ENCODE measurements at regions not wholly inside any gene's neighbourhood (a gene's known extent, or its start where the extent isn't known, plus 50 kb on each side); places are given as distances from the start of the nearest gene placed in this dataset.

GRCh38 chr12:66919466-66919865 lies 240.6 kb upstream of the GRIP1 start:
- DNase-seq: no peak

DNA sequence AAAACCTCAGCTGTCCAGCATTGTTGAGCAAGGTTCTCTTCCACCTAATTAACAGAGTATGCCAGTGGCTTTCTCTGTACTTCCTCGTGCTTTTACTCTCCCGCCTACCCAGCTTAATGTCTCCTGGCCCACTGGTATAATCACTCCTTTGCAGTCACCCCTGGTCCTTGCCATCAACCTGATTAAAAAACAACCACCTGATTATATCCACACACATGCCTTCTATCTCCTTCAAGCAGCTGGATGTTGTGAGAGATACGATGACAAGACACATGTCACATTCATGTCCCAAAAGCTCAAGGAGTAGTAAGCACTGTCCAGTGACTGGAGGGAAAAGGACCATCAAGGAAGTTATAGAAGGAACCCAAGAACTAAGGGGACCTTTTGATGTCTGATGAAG lies 241.3 kb upstream of the GRIP1 start:
- DNase-seq: no peak

- no peak for DNase-seq
Observed at GRCh38 chr12:66921151-66921550, 242.3 kb upstream of the GRIP1 start.

GRCh38 chr12:66925083-66925482 lies 246.2 kb upstream of the GRIP1 start:
- DNase-seq: no peak

GRCh38 chr12:66929121-66929520 lies 250.2 kb upstream of the GRIP1 start:
- DNase-seq: no peak

DNA sequence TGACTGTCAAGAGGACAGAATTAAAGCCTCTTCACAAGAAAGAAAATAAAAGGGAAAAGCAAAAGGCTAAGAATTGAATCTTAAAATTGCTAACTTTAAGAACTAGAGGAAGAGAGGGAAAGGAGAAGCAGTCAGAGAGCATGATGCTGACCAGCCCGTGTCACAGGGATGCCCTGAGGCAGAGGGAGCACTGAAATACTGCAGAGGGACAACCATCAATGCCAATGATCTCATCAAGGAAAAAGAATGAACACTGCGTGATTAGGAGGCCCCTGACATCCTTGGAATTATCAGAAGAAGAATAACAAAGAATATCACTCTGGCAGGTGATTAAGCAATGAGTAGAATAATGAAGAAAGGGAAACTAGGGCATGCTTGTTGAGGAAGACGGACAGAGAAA lies 252.2 kb upstream of the GRIP1 start:
- DNase-seq: no peak

- no peak for DNase-seq
Observed at GRCh38 chr12:66932126-66932525, 253.2 kb upstream of the GRIP1 start.

DNA sequence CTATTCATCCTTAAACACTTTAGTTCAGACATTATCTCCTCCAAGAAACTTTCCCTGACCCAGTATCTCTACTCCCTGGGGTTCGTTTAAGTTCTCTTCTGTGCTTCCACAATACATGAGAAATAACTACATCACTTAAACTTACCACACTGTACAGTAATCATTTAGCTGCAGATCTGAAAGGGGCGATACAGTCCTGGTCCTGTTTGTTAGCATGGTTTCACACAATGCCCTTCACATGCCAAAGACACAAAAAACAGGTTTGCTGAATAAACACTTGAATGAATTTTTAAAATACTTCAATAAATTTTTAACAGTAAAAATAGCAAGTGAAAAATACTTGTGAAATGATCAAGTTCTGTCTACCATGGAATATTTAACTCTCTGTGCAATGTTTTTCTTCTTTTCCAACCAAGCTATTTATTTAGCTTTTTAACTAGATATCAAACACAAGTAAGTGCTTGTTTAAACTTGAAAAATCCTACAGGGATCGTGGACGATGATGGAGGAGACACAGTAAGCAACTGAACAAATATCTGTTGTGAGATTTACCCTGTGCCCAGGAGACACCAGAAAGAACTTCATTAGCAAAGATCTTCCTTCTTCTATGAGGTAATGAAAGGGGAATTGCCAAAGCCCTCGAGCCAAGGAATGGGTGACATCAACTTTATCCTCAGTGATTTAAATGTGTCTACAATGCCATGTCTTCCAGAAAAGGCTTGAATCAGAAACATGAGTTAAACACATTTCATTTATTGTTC lies 255.6 kb upstream of the GRIP1 start:
- DNase-seq: no peak

- no peak for DNase-seq
Observed at GRCh38 chr12:66941150-66941549, 262.3 kb upstream of the GRIP1 start.

GRCh38 chr12:66942741-66943465 lies 264.0 kb upstream of the GRIP1 start:
- no peak for DNase-seq

- no peak for DNase-seq
Observed at GRCh38 chr12:66944365-66944764, 265.5 kb upstream of the GRIP1 start.

GRCh38 chr12:66945189-66945817 lies 266.4 kb upstream of the GRIP1 start:
- DNase-seq: no peak

GRCh38 chr12:66947119-66947518 lies 268.2 kb upstream of the GRIP1 start:
- no peak for DNase-seq

- DNase-seq: no peak
Observed at GRCh38 chr12:66952668-66953067, 273.8 kb upstream of the GRIP1 start.

GRCh38 chr12:66956300-66956699 lies 277.4 kb upstream of the GRIP1 start:
- DNase-seq: no peak

DNA sequence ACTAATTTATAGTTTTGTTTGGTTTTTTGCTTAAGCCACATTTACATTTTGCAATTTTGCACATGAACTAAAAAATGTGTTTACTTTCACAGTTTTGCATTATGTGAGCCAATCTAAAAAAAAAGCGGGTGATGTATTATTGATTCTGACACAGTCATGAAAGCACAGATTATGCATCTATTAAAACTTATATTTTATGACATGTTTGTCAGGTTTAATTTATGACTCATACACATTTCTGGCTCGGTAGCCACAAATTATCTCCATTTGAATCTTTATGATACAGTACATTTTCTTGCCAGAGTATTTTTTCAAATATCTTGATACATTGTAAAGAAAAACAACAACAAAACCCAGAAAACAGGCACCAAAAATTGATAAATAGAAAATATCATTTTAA lies 280.4 kb upstream of the GRIP1 start:
- no peak for DNase-seq

- no peak for DNase-seq
Observed at GRCh38 chr12:66960006-66960405, 281.1 kb upstream of the GRIP1 start.

GRCh38 chr12:66960704-66961690 lies 282.1 kb upstream of the GRIP1 start:
- no peak for DNase-seq

DNA sequence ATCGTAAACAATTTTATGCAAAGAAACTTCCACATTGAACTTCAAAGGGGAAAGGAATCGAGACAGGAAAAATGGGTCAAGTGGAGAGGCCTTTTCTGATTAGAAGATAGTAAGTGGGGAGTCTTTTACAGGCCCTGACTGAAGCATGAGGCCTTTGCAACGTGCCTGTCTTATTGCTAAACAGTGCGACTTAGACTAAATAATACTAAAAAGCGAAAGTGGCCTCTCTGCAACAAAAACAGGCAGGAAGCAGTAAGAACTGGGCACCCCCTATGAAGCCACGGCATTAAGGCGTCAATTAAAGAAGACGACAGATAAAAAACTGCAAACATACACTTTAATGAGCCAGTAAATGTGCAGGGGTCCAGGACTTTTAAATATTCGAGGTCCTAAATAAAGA lies 283.4 kb upstream of the GRIP1 start:
- DNase-seq: no peak

DNA sequence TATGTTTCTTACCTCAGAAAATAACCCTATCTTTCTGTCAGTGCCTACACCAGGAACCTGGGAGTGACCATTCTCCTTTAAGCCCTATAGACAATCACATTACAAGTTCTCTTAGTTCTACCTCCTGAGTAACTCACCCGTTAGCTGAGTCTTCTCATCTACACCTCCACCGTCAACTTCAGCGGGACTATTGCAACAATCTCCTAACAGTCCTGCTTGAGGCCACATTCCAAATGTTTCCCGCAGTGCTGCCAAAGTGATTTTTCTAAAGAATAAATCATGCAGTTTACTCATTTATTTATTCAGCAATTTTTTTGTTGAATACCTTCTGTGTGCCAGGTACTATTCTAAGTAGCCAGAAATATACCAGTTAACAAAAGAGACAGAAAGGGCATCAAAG lies 285.0 kb upstream of the GRIP1 start:
- no peak for DNase-seq

DNA sequence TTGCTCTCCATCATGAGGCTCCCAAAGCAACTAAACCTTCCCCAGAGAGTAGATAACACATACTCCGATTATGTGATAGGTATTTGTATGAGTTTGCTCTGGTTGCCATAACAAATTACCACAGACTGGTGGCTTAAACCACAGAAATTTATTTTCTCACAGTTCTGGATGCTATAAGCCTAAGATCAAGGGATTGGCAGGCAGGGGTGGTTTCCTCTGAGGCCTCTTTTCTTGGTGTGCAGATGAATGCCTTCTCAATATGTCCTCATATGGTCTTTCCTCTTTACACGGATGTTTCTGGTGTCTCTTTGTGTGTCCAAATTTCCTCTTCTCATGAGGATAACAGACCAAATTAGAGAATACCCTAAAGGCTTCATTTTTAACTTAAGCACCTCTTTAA lies 285.8 kb upstream of the GRIP1 start:
- peak in 1 of 2 experiments; percentile 10 for DNase-seq

DNA sequence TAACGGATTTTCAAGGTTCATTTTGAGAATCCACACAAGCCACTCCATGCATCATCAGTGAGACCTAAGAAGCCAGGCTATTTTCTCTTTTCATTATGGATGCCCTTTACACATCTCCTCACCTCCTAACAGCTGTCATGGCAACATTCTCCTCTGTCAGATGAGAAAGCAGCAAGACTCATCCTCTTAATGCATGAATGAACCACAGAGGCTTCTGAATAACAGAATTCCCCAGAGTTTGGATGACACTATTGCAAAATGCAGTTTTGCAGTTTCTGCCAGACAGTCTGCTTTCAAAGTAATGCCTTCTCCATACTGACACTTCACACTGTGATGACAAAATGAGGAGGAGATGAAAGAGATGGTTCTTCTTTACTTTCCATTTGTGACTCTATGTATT lies 286.7 kb upstream of the GRIP1 start:
- no peak for DNase-seq

DNA sequence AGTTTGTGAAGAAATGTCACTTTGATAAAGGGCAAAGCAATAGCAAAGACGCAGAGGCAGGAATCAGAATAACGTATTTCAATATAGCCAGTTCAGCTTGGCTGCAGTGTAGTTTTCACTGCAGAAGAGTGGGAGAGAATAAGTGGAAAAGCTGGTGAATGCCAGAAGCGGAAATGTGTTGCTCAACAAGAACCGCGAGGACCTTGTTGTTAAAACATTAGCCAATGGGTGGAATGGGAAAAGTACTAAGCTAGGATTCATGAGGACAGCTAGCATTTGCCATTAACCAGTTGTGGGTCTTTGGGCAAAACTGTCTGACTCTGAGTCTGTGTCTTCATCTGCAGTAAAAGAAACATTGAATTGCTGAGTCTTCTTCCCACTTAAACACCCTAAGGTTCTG lies 292.9 kb upstream of the GRIP1 start:
- DNase-seq: no peak

Measured in stimulated activated CD4-positive, alpha-beta T cell treated with anti-CD3 and anti-CD28 coated beads, Interleukin-4, amount 100 ng/mL, for 4 hours (primary cell).